HG03342 (cell line): ENCODE measurements at regions not wholly inside any gene's neighbourhood (a gene's known extent, or its start where the extent isn't known, plus 50 kb on each side); places are given as distances from the start of the nearest gene placed in this dataset.

Experiments
- ATAC-seq: cut with Tn5 transposase; IDR thresholded peaks from one replicate; pipeline ENCODE4 v1.9.1; 2021; ENCODE audit warnings: mild to moderate bottlenecking, moderate library complexity; ENCODE audit not compliant: unreplicated experiment

GRCh38 chr7:85471307-85471706, 284.5 kb upstream of the SEMA3D start:
- ATAC-seq, result no peak

- ATAC-seq, result no peak
Measured at GRCh38 chr7:85469446-85470010, 282.7 kb upstream of the SEMA3D start.

DNA sequence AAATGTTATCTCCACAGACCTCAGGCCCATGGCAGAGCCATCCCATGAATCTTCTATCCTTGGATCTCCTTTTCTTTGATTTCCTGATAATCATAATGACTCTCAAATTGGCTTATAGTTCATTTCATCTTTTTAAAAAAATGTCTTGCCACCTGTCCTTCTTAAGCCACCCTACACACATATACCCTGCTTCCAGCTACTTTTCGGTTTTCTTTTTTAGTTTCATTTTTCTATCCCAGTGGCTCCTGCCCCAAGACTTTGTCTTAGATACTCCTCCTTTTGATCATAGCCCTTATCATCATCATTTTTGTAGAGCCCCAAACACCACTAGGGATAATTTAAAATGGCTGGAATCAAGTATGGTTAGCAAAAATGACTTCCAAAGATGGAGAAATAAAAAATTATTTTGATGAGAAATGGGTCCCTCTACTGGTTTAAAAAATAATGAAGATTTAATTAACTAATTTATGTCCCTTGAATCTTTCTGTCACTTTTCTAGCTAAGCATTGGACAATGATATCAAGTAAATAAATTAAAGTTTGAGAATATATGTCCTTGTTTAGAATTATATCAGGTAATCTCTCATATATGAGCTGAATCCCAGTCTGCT, 277.3 kb upstream of the SEMA3D start:
- no peak for ATAC-seq

GRCh38 chr7:85462671-85463070, 275.8 kb upstream of the SEMA3D start:
- ATAC-seq, result no peak

DNA sequence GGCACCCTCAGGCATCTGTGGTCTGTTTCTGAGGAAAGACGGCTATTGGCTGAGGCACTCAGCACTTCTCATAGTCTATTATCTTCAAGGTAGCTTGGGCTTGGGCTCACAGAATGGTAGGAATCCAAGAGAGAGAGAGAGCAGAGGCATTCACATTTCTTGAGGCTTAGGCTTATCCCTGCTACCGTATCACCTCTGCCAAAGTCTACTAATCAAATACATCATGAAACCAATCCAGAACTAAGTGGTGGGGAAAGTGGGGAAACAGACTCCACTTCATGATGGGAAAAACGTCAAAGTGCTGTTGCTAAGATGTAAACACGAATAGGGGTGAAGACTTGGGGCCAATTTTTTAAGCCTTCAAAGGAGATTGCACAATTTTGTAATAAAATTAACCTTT, 271.1 kb upstream of the SEMA3D start:
- no peak for ATAC-seq

DNA sequence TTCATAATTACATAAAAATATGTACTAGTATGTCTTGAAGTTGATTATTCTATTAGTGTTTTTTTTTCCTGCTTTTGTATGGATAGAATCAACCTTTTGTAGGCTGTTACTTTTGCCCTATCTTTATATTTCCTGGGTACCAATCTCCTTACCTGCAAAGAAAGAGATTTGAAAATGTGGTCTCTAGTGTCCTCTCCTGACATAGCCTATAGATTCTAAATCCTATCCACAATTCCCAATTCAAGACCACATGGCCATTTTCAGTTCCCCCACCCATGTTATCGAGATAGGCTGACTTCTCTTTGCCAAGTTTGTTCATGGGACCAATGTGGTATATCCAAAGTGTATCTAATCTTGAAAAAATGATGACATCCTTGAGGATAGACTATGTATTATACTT, 269.4 kb upstream of the SEMA3D start:
- ATAC-seq, result no peak

- no peak for ATAC-seq
Measured at GRCh38 chr7:85454904-85455303, 268.0 kb upstream of the SEMA3D start.

GRCh38 chr7:85452674-85453073, 265.8 kb upstream of the SEMA3D start:
- no peak for ATAC-seq

DNA sequence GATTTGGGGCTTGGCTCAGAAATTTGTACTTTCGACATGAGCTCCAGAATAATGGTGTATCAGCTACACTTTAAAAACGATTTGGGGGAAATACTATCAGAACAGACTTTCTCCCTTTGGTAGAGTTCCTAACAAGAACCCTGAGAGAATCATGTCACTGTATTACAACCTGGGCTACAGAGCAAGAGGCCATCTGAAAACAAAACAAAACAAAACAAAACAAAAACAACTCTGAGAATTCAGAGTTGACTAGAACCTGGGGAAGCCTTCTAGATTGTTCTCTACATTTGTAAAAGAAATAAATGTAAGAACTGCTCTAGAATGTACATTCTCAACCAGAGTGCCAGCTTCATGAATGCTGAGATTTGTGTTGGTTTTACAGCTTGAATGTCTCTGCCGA, 262.6 kb upstream of the SEMA3D start:
- no peak for ATAC-seq

DNA sequence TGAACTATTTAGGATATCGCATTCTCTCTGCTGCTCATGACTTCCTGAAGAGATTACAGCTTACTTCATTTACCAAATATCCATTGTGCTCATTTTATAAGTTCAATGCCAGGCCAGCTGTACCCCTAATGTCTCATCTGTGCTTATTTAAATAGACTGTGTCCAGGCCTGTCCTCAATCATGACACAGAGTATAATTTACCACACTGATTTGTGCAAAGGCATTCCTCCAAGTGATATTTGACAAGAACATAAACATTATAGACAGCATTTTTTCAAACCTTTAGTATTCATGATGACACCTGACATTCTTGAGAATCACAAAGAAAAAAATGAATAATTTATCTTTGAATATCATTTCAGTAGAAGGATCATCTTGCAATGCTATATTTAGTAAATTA, 260.1 kb upstream of the SEMA3D start:
- no peak for ATAC-seq

GRCh38 chr7:85426487-85426960, 239.7 kb upstream of the SEMA3D start:
- no peak for ATAC-seq

GRCh38 chr7:85424298-85424697, 237.4 kb upstream of the SEMA3D start:
- no peak for ATAC-seq

GRCh38 chr7:85423209-85423895, 236.5 kb upstream of the SEMA3D start:
- ATAC-seq, result no peak

- ATAC-seq, result no peak
Measured at GRCh38 chr7:85415743-85416142, 228.9 kb upstream of the SEMA3D start.

DNA sequence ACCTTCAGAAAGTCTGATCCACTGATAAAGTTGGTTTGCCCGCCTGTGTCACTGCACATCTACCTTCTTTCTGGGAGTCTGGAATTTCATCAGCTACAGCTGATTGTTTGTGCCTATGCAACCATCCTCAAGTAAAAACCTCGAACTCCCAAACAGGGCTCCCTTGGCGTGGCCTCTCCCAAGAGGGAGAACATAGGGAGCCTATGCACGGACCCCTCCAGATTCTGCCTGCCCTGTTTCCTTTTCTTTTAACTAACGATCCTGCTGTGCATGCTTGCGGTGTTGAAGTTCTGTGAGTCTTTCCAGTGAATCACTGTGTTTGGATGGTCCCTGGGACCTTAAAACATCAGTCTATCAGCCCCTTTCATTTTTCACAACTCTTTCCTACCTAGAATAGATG, 226.9 kb upstream of the SEMA3D start:
- no peak for ATAC-seq

- no peak for ATAC-seq
Measured at GRCh38 chr7:85412912-85413311, 226.1 kb upstream of the SEMA3D start.

- no peak for ATAC-seq
Measured at GRCh38 chr7:85407391-85407790, 220.5 kb upstream of the SEMA3D start.

- ATAC-seq, result no peak
Measured at GRCh38 chr7:85405016-85405902, 218.4 kb upstream of the SEMA3D start.

- no peak for ATAC-seq
Measured at GRCh38 chr7:85396676-85397075, 209.8 kb upstream of the SEMA3D start.

- no peak for ATAC-seq
Measured at GRCh38 chr7:85392789-85393188, 205.9 kb upstream of the SEMA3D start.

GRCh38 chr7:85392326-85392725, 205.5 kb upstream of the SEMA3D start:
- no peak for ATAC-seq
